HL-60 (cell line): ENCODE measurements at regions not wholly inside any gene's neighbourhood (a gene's known extent, or its start where the extent isn't known, plus 50 kb on each side); places are given as distances from the start of the nearest gene placed in this dataset.

Experiments used
- DNase-seq, 2 experiments: peaks; one replicate each; pipeline ENCODE4 v3.0.0-alpha.2; 2010 to 2020; ENCODE audit warnings: low read depth in 1 of 2, low spot score in 1 of 2
- H3K27ac ChIP-seq: fragments of 250-450 bp; sonication (Bioruptor Pico); replicated peaks from 2 replicates; pipeline ENCODE4 v1.5.1; 2020; ENCODE audit warnings: mild to moderate bottlenecking, moderate library complexity
- H3K27me3 ChIP-seq: fragments of 250-450 bp; sonication (Bioruptor Pico); 2 replicates; pipeline ENCODE4 v1.5.1; 2021; ENCODE audit warnings: mild to moderate bottlenecking, moderate library complexity; ENCODE audit not compliant: insufficient read depth, poor library complexity, severe bottlenecking
- H3K4me3 ChIP-seq: replicated peaks from 2 replicates; pipeline ENCODE4 v1.5.1; 2011; ENCODE audit warnings: mild to moderate bottlenecking, control low read depth, low read length; ENCODE audit not compliant: insufficient read depth
- GABPA ChIP-seq: IDR thresholded peaks from 2 replicates; pipeline ENCODE4 v1.6.1; 2012; ENCODE audit warnings: low read depth
- POLR2AphosphoS5 ChIP-seq: IDR thresholded peaks from 2 replicates; pipeline ENCODE4 v1.6.1; 2012; ENCODE audit warnings: low read depth
- SPI1 ChIP-seq: IDR thresholded peaks from 2 replicates; pipeline ENCODE4 v1.6.1; 2012; ENCODE audit warnings: low read depth, mild to moderate bottlenecking, borderline replicate concordance
- TF ChIP-seq, protein P1 (sequence below): IDR thresholded peaks from one replicate; pipeline ENCODE4 v1.5.1; 2011; ENCODE audit warnings: low read length, control low read depth, inconsistent platforms; ENCODE audit not compliant: insufficient read depth
- TF ChIP-seq, protein P2 (sequence below): IDR thresholded peaks from 2 replicates; pipeline ENCODE4 v1.6.1; 2012; ENCODE audit warnings: low read depth; ENCODE audit not compliant: insufficient replicate concordance

DNA sequence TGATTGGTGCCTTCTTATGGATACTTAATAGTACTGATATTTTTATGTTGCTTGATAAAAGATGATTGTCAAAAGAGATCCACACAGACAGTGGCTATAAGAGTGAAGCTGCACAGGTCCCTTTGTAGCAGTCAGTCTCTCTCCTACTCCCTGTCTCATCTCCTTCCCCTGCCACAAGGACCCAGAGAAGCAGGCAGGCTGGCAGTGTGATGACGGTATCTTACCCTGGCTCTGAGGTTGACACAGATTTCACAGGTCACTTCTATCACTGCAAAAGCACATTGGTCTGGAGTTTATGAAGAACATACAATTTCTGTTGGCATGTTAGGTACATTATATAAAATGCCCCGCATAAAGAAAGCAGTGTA lies 64.4 kb upstream of the AHR start:
- peak; percentile 14 to 15 for DNase-seq
- H3K27ac ChIP-seq, result peak overlapping the region; percentile 87
- no peak overlapping the region for H3K4me3 ChIP-seq
- TF ChIP-seq, protein P1, sequence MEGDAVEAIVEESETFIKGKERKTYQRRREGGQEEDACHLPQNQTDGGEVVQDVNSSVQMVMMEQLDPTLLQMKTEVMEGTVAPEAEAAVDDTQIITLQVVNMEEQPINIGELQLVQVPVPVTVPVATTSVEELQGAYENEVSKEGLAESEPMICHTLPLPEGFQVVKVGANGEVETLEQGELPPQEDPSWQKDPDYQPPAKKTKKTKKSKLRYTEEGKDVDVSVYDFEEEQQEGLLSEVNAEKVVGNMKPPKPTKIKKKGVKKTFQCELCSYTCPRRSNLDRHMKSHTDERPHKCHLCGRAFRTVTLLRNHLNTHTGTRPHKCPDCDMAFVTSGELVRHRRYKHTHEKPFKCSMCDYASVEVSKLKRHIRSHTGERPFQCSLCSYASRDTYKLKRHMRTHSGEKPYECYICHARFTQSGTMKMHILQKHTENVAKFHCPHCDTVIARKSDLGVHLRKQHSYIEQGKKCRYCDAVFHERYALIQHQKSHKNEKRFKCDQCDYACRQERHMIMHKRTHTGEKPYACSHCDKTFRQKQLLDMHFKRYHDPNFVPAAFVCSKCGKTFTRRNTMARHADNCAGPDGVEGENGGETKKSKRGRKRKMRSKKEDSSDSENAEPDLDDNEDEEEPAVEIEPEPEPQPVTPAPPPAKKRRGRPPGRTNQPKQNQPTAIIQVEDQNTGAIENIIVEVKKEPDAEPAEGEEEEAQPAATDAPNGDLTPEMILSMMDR, result no peak
- TF ChIP-seq GABPA (no peak), SPI1 (no peak), POLR2AphosphoS5 (no peak; the same call in 1 of the 2 replicates)
- TF ChIP-seq, protein P2, sequence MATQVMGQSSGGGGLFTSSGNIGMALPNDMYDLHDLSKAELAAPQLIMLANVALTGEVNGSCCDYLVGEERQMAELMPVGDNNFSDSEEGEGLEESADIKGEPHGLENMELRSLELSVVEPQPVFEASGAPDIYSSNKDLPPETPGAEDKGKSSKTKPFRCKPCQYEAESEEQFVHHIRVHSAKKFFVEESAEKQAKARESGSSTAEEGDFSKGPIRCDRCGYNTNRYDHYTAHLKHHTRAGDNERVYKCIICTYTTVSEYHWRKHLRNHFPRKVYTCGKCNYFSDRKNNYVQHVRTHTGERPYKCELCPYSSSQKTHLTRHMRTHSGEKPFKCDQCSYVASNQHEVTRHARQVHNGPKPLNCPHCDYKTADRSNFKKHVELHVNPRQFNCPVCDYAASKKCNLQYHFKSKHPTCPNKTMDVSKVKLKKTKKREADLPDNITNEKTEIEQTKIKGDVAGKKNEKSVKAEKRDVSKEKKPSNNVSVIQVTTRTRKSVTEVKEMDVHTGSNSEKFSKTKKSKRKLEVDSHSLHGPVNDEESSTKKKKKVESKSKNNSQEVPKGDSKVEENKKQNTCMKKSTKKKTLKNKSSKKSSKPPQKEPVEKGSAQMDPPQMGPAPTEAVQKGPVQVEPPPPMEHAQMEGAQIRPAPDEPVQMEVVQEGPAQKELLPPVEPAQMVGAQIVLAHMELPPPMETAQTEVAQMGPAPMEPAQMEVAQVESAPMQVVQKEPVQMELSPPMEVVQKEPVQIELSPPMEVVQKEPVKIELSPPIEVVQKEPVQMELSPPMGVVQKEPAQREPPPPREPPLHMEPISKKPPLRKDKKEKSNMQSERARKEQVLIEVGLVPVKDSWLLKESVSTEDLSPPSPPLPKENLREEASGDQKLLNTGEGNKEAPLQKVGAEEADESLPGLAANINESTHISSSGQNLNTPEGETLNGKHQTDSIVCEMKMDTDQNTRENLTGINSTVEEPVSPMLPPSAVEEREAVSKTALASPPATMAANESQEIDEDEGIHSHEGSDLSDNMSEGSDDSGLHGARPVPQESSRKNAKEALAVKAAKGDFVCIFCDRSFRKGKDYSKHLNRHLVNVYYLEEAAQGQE, result no peak
- H3K27me3 ChIP-seq, result no peaks in the 10 kb centered on the region

DNA sequence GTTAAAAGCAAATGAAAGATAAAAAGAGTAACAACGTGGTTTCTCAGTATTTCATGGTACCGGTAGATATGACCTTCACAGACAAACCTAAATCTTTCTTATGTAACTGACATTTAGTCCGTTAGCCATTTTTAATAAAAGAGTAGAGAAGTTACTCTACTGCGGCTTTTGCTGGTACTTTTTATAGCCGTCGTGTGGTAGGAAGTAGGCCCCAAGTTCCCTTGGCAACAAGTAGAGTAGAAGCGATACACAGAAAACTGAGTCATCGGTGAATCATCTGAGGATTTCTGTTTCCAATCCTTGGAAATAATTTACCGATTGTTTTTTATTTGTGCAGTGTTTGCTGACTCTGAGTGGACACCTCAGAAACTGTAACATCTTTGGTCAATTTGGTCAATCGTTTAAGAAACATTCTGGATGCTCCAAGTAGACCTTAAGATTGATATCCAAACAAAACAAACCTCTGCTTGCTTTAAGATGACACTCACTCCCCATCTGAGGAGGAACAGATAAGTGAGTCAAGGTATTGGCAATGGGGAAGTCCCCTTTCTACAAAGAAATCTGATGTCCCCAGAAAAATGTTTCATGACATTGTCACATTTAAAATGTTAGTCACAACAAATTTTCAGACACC lies 63.9 kb upstream of the AHR start:
- DNase-seq, result peak; percentile 69 to 81
- Histone ChIP-seq H3K27ac (peak overlapping the region; percentile 87), H3K27me3 (no peaks in the 10 kb centered on the region), H3K4me3 (no peak overlapping the region)
- TF ChIP-seq SPI1, result 0 out of 2 replicates have a peak, but pooled peaks have one; percentile 11
- no peak for TF ChIP-seq POLR2AphosphoS5
- TF ChIP-seq, protein P2, result no peak
- TF ChIP-seq, protein P1, result no peak
- TF ChIP-seq GABPA, result no peak

DNA sequence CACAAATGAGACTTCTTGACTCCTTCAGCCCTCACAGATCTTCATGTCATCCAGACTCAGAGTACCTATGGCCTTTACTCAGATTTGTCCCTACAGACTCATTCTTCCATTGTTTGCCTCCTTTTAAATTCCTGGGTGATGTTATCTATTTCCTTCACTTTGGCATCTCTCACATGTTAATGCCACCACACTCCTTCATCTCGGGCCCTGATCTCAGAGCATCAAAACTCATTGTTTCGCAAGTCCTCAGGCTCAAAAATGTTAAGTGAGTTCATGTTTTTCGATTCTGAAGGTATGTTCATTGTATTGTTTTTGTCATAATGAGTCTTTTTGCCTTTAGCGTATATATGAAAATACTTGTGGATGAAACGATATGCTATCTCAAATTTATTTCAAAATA lies 62.3 kb upstream of the AHR start:
- no peak for DNase-seq
- Histone ChIP-seq H3K4me3 (no peak overlapping the region), H3K27me3 (no peaks in the 10 kb centered on the region), H3K27ac (no peak overlapping the region)
- TF ChIP-seq, protein P1, result no peak
- TF ChIP-seq SPI1 (no peak), POLR2AphosphoS5 (no peak), GABPA (no peak)
- TF ChIP-seq, protein P2, result no peak
